ENCODE measurements at regions not wholly inside any gene's neighbourhood (a gene's known extent, or its start where the extent isn't known, plus 50 kb on each side); places are given as distances from the start of the nearest gene placed in this dataset.
"Not testable (repeated sequence)": the region's sequence is repeated elsewhere in the genome, so short reads cannot be mapped to it uniquely, and the experiment has no call there.

GRCh38 chr4:18611026-18611425, 589.5 kb upstream of the LCORL start:
- DNase-seq = no peak

GRCh38 chr4:18608908-18609533, 587.5 kb upstream of the LCORL start:
- DNase-seq = no peak

DNA sequence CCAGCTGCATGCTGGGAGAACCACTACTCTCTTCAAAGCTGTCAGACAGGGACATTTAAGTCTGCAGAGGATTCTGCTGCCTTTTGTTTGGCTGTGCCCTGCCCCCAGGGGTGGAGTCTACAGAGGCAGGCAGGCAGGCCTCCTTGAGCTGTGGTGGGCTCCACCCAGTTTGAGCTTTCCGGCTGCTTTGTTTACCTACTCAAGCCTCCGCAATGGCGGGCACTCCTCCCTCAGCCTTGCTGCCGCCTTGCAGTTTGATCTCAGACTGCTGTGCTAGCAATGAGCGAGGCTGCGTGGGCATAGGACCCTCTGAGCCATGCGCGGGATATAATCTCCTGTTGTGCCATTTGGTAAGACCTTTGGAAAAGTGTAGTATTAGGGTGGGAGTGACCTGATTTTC, 581.1 kb upstream of the LCORL start:
- not testable (repeated sequence) for DNase-seq

GRCh38 chr4:18593297-18594002, 571.9 kb upstream of the LCORL start:
- DNase-seq = peak; percentile 3 to 13

GRCh38 chr4:18582841-18583240, 561.3 kb upstream of the LCORL start:
- no peak for DNase-seq

- no peak for DNase-seq
These were observed 556.8 kb upstream of the LCORL start for GRCh38 chr4:18578307-18578706.

DNA sequence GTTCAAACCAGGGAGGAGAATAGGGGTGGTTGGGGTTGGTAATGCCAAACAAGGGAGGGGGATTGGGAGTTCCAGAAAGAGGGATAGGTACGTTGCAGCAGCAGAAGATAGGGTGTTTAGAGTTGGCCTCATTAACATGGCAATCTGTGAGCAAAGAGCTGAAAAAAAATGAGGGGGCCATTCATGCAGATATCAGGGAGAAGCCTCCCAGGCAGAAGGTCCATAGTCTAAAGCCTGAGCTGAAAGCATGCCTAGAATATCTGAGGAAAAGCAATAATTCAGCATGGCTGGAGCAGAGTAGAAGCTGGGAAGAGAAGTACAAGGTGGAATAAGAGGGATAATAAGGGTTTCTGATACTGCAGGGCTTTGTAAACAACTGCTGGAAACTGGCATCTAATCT, 550.9 kb upstream of the LCORL start:
- no peak for DNase-seq

- DNase-seq = no peak
These were observed 549.8 kb upstream of the LCORL start for GRCh38 chr4:18571301-18571761.

GRCh38 chr4:18570370-18570769, 548.8 kb upstream of the LCORL start:
- no peak for DNase-seq

- DNase-seq = no peak
These were observed 547.0 kb upstream of the LCORL start for GRCh38 chr4:18568600-18568999.

DNA sequence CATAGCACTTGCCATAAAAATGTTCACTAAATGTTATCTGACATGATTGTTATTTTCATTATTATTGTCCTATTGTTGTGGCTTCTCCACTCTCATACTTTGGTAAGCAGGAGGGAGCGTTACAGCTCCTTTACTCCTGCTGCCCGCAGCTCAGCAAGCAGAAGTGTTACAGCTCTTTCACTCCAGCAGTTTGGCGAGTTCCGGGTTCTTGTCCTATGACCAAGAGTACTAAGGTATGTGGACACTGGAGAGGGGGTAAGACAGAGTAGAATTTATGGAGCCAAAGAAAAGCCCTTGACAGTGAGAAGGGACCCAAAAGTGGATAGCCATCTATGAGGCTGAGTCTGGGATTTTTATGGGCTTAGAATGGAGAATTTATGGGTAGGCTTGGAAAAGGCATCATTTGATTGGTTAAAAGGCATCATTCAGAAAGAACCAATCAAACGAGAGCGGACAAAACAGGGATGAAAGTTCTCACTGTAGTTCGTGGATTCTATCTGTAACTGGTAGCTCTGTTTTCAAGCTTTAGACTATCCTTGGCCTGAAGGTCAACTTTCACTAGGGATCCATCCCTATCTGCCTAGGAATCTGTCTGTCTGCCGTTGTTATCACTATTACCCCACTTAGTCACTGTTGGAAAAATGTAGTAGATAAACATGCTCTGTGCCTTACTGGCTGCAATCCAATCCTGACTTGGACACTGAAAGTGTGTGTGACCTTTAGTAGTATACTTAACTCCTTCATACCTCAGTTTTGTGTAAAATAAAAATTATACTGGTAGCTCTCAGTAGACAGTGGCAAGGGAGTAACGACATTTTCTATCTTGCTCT, 545.6 kb upstream of the LCORL start:
- DNase-seq = no peak

DNA sequence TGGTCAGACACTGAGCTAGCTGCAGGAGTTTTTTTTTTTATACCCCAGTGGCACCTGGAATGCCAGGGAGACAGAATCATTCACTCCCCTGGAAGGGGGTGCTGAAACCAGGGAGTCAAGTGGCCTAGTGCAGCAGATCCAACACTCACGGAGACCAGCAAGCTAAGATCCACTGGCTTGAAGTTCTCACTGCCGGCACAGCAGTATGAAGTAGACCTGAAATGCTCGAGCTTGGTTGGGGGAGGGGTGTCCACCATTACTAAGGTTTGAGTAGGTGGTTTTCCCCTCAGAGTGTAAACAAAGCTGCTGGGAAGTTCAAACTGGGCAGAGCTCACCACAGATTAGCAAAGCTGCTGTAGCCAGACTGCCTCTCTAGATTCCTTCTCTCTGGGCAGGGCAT, 537.9 kb upstream of the LCORL start:
- no peak for DNase-seq

GRCh38 chr4:18556402-18556801, 534.8 kb upstream of the LCORL start:
- DNase-seq = no peak

DNA sequence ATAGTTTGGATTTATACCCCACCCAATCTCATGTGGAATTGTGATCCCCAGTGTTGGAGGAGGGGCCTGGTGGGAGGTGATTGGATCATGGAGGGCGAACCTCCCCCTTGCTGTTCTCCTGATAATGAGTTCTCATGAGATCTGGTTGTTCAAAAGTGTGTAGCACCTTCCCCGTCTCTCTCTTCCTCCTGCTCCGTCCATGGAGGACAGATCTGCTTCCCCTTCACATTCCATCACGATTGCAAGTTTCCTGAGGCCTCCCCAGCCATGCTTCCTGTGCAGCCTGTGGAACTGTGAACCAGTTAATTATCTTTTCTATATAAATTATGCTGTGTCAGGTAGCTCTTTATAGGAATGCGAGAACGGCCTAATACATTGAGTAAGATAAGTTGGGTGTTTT, 518.8 kb upstream of the LCORL start:
- DNase-seq = no peak

DNA sequence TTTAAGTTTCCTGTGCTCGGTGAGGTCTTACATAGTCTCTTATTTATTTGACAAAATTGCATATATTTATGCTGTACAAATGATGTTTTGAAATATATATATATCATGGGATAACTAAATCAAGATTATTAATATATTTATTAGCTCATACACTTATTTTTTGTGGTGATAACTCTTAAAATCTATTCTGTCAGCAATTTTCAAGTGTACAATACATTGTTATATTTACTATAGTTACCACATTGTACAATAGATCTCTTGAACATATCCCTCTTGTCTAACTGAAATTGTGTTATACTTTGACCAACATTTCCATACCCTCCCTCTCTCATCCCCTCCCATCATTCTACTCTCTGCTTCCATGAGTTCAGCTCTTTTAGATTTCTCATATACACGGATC, 516.6 kb upstream of the LCORL start:
- DNase-seq = no peak

- DNase-seq = no peak
These were observed 514.9 kb upstream of the LCORL start for GRCh38 chr4:18536428-18536827.

DNA sequence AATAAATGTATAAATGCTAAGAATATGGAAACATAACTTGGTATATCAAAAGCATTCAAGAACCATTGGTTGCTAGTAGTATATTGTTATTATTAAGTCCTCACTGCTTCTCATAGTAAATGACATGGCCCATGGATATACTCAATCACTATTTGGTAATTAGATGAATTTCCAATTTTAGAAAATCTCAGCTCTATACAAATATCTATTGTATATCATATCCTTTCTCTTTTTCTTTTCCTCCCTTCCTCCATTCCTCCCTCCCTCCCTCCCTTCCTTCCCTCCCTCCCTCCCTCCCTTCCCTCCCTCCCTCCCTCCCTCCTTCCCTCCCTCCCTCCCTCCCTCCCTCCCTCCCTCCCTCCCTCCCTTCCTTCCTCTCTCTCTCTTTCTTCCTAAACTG, 514.4 kb upstream of the LCORL start:
- no peak for DNase-seq

DNA sequence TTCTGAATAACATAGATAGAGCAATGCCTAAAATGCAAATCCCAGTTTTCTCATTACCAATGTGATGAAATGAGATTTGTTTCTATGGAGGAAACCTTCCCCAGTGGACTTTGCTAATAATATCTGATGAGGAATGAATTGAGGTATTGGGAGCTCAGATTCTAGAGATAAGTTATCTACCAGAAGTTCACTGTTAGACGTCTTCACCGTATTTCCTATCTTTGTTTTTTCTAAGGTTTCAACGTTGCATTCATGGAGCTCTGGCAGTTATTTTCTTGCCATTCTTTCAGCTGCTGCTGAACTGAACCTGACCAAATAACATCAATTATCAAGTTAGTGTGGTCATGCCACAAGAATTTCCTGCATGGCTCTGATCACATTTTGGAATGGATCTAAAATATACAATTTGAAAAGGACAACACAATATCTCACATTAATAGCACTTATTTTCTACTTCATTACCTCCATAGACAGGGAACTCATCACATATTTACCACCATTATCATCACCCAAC, 511.8 kb upstream of the LCORL start:
- DNase-seq = no peak

DNA sequence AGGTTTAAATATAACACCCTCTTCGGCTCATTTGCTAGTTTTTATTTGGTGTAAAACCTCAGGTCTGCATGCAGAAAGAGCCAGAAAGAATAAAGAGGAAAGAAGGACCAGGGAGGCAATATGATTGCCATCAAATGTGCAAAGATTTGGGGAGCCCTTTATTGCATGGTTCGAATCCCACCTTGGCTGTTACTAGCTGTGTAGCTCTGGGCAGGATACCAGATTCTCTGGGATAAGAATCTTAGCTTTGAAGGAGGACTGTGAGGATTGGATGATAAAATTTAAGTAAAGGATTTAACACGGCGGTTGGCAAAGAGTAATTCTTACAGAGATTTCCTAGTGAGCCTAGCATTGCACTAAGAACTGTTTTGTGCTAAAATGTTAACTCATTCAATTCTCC, 510.2 kb upstream of the LCORL start:
- no peak for DNase-seq

GRCh38 chr4:18529482-18529881, 507.9 kb upstream of the LCORL start:
- DNase-seq = no peak

DNA sequence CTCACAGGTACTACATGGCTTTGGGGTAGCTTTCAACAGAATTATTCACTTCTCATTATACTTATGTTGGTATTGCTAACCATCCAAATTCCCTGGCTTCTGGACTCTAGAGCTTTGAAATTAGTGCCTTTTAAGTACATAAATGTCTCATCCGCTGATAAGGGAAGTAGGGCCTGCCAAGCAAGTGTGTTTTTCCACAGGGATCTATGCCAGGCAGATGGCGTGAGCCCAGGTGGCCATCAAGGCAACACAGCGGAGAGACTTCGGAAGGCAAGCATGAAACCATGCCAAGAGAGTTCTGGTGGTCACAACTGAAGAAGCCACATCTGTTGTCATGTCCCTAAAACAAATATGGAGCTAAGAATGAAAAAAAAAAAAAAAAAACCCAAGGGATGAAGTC, 503.1 kb upstream of the LCORL start:
- no peak for DNase-seq

DNA sequence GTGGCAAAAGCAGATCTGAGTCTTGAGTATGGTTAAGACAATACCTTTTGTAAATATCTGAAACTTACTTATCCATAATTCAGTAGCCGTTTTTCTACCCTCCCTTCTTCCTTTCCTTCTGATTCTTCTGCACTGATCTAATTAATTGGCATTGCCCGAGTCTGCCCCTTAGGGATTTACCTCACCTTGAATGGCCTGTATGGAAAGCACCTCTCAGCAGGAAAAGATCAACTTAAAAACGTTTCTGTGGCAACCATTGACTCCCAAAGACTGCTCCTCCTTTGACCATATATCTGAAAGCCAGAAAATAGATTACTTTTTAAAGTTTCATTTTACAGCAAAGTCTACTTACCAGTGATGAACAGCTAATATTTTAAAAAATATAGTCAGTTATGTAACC, 496.5 kb upstream of the LCORL start:
- DNase-seq = no peak

- no peak for DNase-seq
These were observed 492.3 kb upstream of the LCORL start for GRCh38 chr4:18513861-18514260.

DNA sequence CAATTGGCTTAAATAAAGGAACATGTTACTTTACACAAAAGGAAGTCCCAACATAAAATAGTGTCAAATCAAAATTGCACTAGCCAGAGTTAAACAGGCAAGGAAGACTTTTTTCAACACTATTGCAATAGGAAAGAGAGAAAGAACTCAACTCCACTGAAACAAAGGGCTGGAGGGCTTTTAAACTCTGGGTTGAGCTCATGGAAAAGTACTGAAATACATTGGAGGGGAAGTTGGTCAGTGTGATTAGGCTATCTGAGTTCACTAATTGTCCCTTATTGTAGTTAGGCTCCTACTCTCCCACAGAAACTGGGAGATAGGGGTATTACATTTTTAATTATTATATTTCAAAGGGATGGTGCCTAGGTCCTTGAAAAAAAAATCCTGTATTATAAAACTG, 491.2 kb upstream of the LCORL start:
- no peak for DNase-seq

Data from stimulated activated CD4-positive, alpha-beta T cell treated with anti-CD3 and anti-CD28 coated beads, Interleukin-4, amount 100 ng/mL, for 4 hours (primary cell).